ENCODE measurements at regions not wholly inside any gene's neighbourhood (a gene's known extent, or its start where the extent isn't known, plus 50 kb on each side); places are given as distances from the start of the nearest gene placed in this dataset.

- H3K4me1 ChIP-seq = no peaks in the 10 kb centered on the region
- WGBS, 2 donors = 89 to 96% methylated on average over 30 of the region's 30 CpGs
- no peak overlapping the region for H3K4me3 ChIP-seq
- H3K36me3 ChIP-seq = no peaks in the 10 kb centered on the region
- H3K9me3 ChIP-seq = peaks cover 0 to 3% (median 0%) of the 10 kb centered on the region in 4 donors
- no peak for DNase-seq
- no peak overlapping the region for H3K27ac ChIP-seq
- no peaks in the 10 kb centered on the region for H3K27me3 ChIP-seq
- intact Hi-C loops (cut with DNase I) = no loop called here
- no peak for TF ChIP-seq EP300 (IDR thresholded peaks at IDR 0.05)
- TF ChIP-seq, protein P1, sequence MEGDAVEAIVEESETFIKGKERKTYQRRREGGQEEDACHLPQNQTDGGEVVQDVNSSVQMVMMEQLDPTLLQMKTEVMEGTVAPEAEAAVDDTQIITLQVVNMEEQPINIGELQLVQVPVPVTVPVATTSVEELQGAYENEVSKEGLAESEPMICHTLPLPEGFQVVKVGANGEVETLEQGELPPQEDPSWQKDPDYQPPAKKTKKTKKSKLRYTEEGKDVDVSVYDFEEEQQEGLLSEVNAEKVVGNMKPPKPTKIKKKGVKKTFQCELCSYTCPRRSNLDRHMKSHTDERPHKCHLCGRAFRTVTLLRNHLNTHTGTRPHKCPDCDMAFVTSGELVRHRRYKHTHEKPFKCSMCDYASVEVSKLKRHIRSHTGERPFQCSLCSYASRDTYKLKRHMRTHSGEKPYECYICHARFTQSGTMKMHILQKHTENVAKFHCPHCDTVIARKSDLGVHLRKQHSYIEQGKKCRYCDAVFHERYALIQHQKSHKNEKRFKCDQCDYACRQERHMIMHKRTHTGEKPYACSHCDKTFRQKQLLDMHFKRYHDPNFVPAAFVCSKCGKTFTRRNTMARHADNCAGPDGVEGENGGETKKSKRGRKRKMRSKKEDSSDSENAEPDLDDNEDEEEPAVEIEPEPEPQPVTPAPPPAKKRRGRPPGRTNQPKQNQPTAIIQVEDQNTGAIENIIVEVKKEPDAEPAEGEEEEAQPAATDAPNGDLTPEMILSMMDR (IDR thresholded peaks at IDR 0.05) = no peak
- no peak for TF ChIP-seq POLR2A (IDR thresholded peaks at IDR 0.05)
- TF ChIP-seq POLR2AphosphoS5 (IDR thresholded peaks at IDR 0.05) = no peak
Observed at GRCh38 chr2:51151490-51152140, 119.7 kb upstream of the NRXN1 start.

DNA sequence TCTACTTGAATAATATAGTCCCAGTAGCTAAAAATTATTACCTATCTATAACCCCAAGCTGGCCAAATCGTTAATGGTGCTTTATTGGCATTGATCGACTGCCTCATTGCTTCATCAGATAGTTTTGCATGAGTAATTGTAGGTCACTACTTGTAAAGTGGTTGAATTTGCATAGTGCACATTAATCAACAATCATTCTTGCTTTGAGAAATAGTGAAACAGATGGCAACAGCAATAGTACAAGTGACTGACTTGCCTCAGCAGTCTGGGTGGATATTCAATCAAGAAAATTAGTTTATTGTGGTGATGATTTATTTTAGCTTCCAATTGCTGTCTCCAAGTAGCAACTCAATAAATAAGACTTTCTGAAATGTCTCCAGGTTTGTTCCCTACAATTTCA, 117.8 kb upstream of the NRXN1 start:
- no peak for TF ChIP-seq EP300 (IDR thresholded peaks at IDR 0.05)
- Histone ChIP-seq H3K4me1 (no peaks in the 10 kb centered on the region), H3K9me3 (peaks cover 0 to 3% (median 0%) of the 10 kb centered on the region in 4 donors), H3K4me3 (no peak overlapping the region), H3K36me3 (no peaks in the 10 kb centered on the region), H3K27me3 (no peaks in the 10 kb centered on the region), H3K27ac (no peak overlapping the region)
- intact Hi-C loops (cut with DNase I) = no loop called here
- DNase-seq = no peak
- 81 to 93% methylated on average over 2 of the region's 2 CpGs for WGBS, 2 donors

- WGBS, 2 donors = 76 to 81% methylated on average over 6 of the region's 6 CpGs
- H3K9me3 ChIP-seq = no peaks in the 10 kb centered on the region
Observed at GRCh38 chr2:51145761-51146160, 113.8 kb upstream of the NRXN1 start.

DNA sequence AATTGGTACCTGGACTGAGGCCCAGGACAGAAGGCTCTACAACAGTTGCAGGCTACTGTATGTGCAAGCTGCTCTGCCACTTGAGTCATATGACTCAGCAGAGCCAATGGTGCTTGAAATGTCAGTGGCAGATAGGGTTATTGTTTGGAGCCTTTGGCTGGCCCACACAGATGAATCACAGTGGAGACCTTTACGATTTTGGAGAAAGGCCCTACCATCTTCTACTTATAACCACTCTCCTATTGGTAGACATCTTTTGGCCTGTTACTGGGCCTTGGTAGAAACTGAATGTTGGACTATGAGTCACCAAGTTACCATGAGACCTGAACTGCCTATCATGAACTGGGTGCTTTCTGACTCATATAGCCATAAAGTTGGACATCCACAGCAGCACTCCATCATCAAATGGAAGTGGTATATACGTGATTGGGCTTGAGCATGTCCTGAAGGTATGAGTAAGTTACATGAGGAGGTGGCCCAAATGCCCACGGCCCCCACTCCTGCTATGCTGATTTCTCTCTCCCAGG, 88.9 kb upstream of the NRXN1 start:
- Histone ChIP-seq H3K4me3 (no peak overlapping the region), H3K27ac (no peak overlapping the region), H3K36me3 (no peaks in the 10 kb centered on the region), H3K27me3 (no peaks in the 10 kb centered on the region), H3K9me3 (peaks cover 0 to 4% (median 0%) of the 10 kb centered on the region in 4 donors), H3K4me1 (no peaks in the 10 kb centered on the region)
- WGBS, 2 donors = 60 to 85% methylated on average over 3 of the region's 3 CpGs
- TF ChIP-seq, protein P1 (IDR thresholded peaks at IDR 0.05) = no peak
- no peak for TF ChIP-seq EP300 (IDR thresholded peaks at IDR 0.05)
- no peak for TF ChIP-seq POLR2A (IDR thresholded peaks at IDR 0.05)
- no peak for TF ChIP-seq POLR2AphosphoS5 (IDR thresholded peaks at IDR 0.05)
- DNase-seq = no peak
- intact Hi-C loops (cut with DNase I) = no loop called here

More at GRCh38 chr2:51145761-51146160, 113.8 kb upstream of the NRXN1 start:
- H3K36me3 ChIP-seq = no peaks in the 10 kb centered on the region
- H3K27ac ChIP-seq = no peak overlapping the region
- intact Hi-C loops (cut with DNase I) = no loop called here
- no peaks in the 10 kb centered on the region for H3K27me3 ChIP-seq
- no peak overlapping the region for H3K4me3 ChIP-seq
- TF ChIP-seq POLR2A (IDR thresholded peaks at IDR 0.05) = no peak
- TF ChIP-seq EP300 (IDR thresholded peaks at IDR 0.05) = no peak
- TF ChIP-seq POLR2AphosphoS5 (IDR thresholded peaks at IDR 0.05) = no peak
- TF ChIP-seq, protein P1 (IDR thresholded peaks at IDR 0.05) = no peak
- no peak for DNase-seq
- no peaks in the 10 kb centered on the region for H3K4me1 ChIP-seq

DNA sequence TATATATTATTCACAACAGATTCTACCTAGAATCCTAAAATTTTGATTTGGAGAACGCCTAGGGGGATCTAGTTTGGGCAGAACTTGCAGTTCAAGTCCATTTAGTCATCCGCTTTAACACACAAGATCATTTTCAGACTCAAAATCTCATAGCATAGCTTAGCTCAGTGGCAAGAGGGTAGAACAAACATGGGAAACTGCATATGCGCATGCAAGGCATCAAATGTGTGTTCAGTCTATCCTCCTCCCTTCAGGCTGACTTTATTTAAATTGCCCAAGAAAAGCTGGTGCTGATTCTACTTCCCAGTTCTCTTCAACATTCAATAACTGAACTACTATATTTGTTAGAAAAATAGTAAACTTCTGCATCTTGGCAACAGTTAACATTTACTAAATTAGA, 79.6 kb upstream of the NRXN1 start:
- 79 to 88% methylated on average over 3 of the region's 3 CpGs for WGBS, 2 donors
- no peaks in the 10 kb centered on the region for H3K27me3 ChIP-seq

More for the DNA sequence above, 79.6 kb upstream of the NRXN1 start:
- Histone ChIP-seq H3K36me3 (no peaks in the 10 kb centered on the region), H3K9me3 (no peaks in the 10 kb centered on the region), H3K27ac (no peak overlapping the region), H3K4me3 (no peak overlapping the region), H3K4me1 (no peaks in the 10 kb centered on the region)
- DNase-seq = no peak
- intact Hi-C loops (cut with DNase I) = no loop called here
- TF ChIP-seq EP300 (IDR thresholded peaks at IDR 0.05) (no peak), POLR2AphosphoS5 (IDR thresholded peaks at IDR 0.05) (no peak), POLR2A (IDR thresholded peaks at IDR 0.05) (no peak)
- TF ChIP-seq, protein P1 (IDR thresholded peaks at IDR 0.05) = no peak

All from sigmoid colon (tissue), 6 donors.